Aorta (tissue), 5 donors: ENCODE measurements at regions not wholly inside any gene's neighbourhood (a gene's known extent, or its start where the extent isn't known, plus 50 kb on each side); places are given as distances from the start of the nearest gene placed in this dataset.

Source experiments
- ATAC-seq: fragments of 200-7000 bp; cut with Tn5 transposase; one replicate; pipeline ENCODE4 v1.9.1; 2022; ENCODE audit warnings: moderate library complexity; ENCODE audit not compliant: low FRiP score
- DNase-seq, 2 donors: peaks; one replicate each; pipeline ENCODE4 v3.0.0-alpha.2; 2020
- H3K27ac ChIP-seq, 2 donors: one replicate each; pipeline ENCODE4 v1.5.1; 2013; ENCODE audit warnings: low read length in 2 of 2, mild to moderate bottlenecking in 2 of 2, moderate library complexity in 2 of 2, control low read depth in 1 of 2, inconsistent platforms in 1 of 2, low read depth in 1 of 2
- H3K27me3 ChIP-seq, 2 donors: one replicate each; pipeline ENCODE4 v1.6.1; 2013; ENCODE audit warnings: control low read depth in 1 of 2, low read length in 1 of 2, mild to moderate bottlenecking in 1 of 2, moderate library complexity in 1 of 2; ENCODE audit not compliant: insufficient read depth in 2 of 2, control insufficient read depth in 1 of 2
- H3K36me3 ChIP-seq, 2 donors: one replicate each; pipeline ENCODE4 v1.6.1; 2013; ENCODE audit warnings: control low read depth in 1 of 2, low read length in 1 of 2, mild to moderate bottlenecking in 1 of 2; ENCODE audit not compliant: insufficient read depth in 2 of 2, control insufficient read depth in 1 of 2
- H3K4me1 ChIP-seq, 2 donors: one replicate each; pipeline ENCODE4 v1.6.1; 2013; ENCODE audit warnings: low read length in 2 of 2, control low read depth in 1 of 2, mild to moderate bottlenecking in 1 of 2, moderate library complexity in 1 of 2; ENCODE audit not compliant: insufficient read depth in 2 of 2, control insufficient read depth in 1 of 2
- H3K4me3 ChIP-seq, 2 donors: one replicate each; pipeline ENCODE4 v1.5.1; 2013; ENCODE audit warnings: low read length in 2 of 2, control low read depth in 1 of 2, mild to moderate bottlenecking in 1 of 2
- H3K9me3 ChIP-seq: one replicate; pipeline ENCODE4 v1.6.1; 2013; ENCODE audit warnings: mild to moderate bottlenecking, low read length; ENCODE audit not compliant: control insufficient read depth
- WGBS, 2 donors: extraction: QIAGEN DNeasy Blood & Tissue Kit; methylation state at CpG; one replicate each; pipeline ENCODE4 v1.1.7; 2013; 5-methylcytosine and 5-hydroxymethylcytosine counted together
- intact Hi-C, 2 donors: fragments of 100-400 bp; cut with DNase I; formaldehyde crosslinking; loops; one replicate each; pipeline versions ENCODE4 v1.14.2 to v1.15.0; 2022
- donor health status: healthy with polysubstance abuse.
- donor health status: Bipolar disorder and iron deficiency.
- donor health status: DM: no; HTN: no; CAD: no.
- donor health status: DM: no; HTN: no; CAD: no.
- donor health status: DM: yes; HTN: yes; CAD: no.

DNA sequence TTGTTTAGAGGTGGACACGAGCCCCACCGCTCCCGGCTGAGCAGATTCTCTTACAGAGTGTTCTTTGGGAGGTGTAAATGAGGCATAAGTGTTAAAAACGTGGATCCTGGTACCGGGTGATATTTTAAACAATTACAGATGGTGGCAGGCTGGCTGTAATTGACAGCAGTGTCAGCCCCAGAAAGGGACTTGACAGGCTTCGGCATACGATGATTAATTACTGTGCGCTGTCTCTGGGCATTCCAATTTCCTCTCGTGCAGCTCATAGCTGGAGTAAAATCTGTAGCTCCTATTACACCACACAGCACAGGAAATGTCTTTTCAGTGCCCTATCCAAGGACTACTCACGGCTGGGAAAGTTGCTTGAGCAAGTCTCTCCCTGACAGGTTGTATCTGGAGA lies 305.4 kb upstream of the IRX2 start:
- WGBS, 2 donors: 13 to 16% methylated on average over 10 of the region's 10 CpGs
- H3K4me3 ChIP-seq: no peak overlapping the region
- no peaks in the 10 kb centered on the region for H3K4me1 ChIP-seq
- no peaks in the 10 kb centered on the region for H3K36me3 ChIP-seq
- no peaks in the 10 kb centered on the region for H3K27me3 ChIP-seq
- DNase-seq (no peak), ATAC-seq (no peak)
- intact Hi-C loops: no loop called here
- H3K27ac ChIP-seq: no peak overlapping the region
- H3K9me3 ChIP-seq: peaks cover 4% of the 10 kb centered on the region

DNA sequence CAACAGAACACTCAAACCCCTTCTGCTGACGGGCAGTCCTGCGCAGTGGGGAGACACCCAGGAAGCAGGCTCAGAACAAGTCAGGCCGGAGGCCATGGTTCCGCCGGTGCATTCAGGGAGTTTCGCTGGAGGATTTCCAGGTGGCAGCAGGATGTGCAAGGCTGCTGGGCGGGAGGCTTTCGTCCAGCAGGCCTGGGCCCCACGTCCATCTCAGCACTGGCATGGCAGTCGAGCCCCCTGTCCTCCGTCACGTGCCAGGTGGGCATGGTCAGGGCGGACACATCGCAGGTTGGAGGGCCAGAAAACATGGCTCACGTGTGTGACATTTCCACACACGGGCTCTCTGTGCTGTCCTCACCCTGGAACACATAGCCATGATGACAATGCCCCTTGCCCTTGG lies 299.9 kb upstream of the IRX2 start:
- intact Hi-C loops: no loop called here
- 85 to 87% methylated on average over 16 of the region's 16 CpGs for WGBS, 2 donors

DNA sequence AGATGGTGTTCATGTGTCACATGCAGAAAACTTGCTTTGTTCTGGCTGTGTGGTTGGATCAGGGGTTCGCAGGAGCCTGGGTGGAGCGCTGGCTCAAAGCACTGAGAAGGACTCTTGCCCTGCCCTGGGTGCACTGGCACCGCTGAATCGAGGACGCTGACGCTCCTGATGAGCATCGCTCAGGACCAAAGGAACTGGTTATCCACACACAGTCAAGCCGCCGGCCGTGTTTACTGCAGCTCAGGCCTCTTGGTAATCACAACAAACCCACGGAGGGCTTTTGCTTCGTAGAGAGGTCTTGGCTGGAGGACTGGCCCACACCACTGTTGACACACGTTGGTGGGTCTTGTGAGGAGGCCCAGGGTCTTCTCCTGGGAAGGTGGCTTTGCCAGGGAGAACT lies 299.4 kb upstream of the IRX2 start:
- 79 to 85% methylated on average over 13 of the region's 13 CpGs for WGBS, 2 donors
- Histone ChIP-seq H3K27ac (no peak overlapping the region), H3K36me3 (no peaks in the 10 kb centered on the region), H3K4me1 (no peaks in the 10 kb centered on the region), H3K9me3 (no peaks in the 10 kb centered on the region), H3K4me3 (no peak overlapping the region), H3K27me3 (no peaks in the 10 kb centered on the region)
- intact Hi-C loops: no loop called here
- DNase-seq (no peak), ATAC-seq (no peak)

More for the DNA sequence above, 299.9 kb upstream of the IRX2 start:
- ATAC-seq: no peak
- Histone ChIP-seq H3K27ac (no peak overlapping the region), H3K36me3 (no peaks in the 10 kb centered on the region), H3K4me1 (no peaks in the 10 kb centered on the region), H3K9me3 (no peaks in the 10 kb centered on the region), H3K4me3 (no peak overlapping the region), H3K27me3 (no peaks in the 10 kb centered on the region)
- no peak for DNase-seq

DNA sequence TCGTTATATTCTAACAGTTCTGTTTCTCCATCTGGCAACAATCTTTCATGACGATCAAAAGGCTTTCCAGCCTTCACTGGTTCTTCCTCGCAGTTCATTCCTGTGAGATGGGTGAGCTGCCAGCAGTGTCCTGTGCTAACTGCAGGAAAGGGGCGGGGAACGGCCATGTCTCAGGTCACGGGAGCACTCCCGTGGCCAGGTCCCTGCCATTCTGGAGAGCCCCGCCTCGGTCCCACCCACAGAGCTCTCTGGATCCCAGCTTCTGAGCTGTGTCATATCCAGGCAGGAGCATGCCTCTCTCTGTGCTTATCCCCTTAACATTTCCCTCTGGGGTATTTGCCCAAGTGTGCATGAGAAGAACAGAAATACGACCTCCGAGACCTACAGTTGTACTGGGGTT lies 297.8 kb upstream of the IRX2 start:
- ATAC-seq (no peak), DNase-seq (no peak)
- no peak overlapping the region for H3K27ac ChIP-seq
- H3K4me1 ChIP-seq: no peaks in the 10 kb centered on the region
- no peaks in the 10 kb centered on the region for H3K9me3 ChIP-seq
- WGBS, 2 donors: 76 to 80% methylated on average over 11 of the region's 11 CpGs
- no peak overlapping the region for H3K4me3 ChIP-seq
- intact Hi-C loops: no loop called here
- no peaks in the 10 kb centered on the region for H3K27me3 ChIP-seq
- no peaks in the 10 kb centered on the region for H3K36me3 ChIP-seq

DNA sequence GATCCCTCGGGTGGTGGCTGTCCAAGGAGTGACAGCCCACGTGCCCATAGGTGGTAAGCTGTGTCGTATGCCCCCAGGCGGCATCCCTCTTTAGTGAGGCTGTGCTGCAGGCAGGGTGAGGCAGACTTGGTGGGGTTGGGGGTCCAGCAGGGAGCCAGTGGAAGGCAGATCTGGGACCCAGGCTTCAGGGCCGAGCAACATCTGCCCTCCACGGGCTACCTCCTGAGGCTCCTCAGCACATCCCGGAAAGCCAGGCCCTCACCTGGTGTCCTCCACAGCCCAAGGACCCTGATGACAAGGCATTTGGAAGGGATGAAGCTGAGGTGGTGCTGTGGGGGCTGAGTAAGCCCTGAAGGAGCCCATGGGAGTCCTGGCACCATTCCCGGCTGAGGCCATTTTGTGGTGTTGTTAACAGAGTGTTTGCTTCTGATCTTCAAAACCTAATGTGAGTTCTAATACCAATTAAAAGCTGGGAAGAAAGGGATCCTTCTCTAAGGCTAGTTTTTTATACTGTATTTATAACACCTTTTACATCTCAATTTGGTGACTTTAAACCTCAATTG lies 295.8 kb upstream of the IRX2 start:
- Histone ChIP-seq H3K4me3 (no peak overlapping the region), H3K4me1 (no peaks in the 10 kb centered on the region), H3K9me3 (peaks cover under 1% of the 10 kb centered on the region), H3K36me3 (no peaks in the 10 kb centered on the region), H3K27ac (no peak overlapping the region), H3K27me3 (peaks cover 0 to under 1% of the 10 kb centered on the region in 2 donors)
- DNase-seq (no peak), ATAC-seq (no peak)
- intact Hi-C loops: no loop called here
- WGBS, 2 donors: 89 to 92% methylated on average over 8 of the region's 8 CpGs

DNA sequence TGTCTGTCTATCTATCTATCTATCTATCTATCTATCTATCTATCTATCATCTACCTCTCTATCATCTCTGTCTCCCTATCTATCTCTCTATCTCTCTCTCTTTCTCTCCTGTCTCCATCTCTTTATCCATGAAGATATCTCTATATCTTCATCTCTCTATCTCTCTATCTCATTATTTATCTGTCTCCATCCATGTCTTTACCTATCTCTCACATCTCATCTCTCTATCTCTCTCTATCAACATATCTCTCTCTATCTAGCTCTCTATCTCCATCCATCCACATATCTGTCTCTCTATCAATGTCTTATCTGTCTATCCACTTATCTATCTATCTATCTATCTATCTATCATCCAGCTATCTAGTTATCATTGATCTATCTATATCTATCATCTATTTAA lies 292.1 kb upstream of the IRX2 start:
- Histone ChIP-seq H3K9me3 (peaks cover 4% of the 10 kb centered on the region), H3K4me3 (no peak overlapping the region), H3K27me3 (peaks cover 0 to 2% of the 10 kb centered on the region in 2 donors), H3K4me1 (no peaks in the 10 kb centered on the region), H3K27ac (no peak overlapping the region), H3K36me3 (no peaks in the 10 kb centered on the region)
- DNase-seq (no peak), ATAC-seq (no peak)
- intact Hi-C loops: no loop called here

DNA sequence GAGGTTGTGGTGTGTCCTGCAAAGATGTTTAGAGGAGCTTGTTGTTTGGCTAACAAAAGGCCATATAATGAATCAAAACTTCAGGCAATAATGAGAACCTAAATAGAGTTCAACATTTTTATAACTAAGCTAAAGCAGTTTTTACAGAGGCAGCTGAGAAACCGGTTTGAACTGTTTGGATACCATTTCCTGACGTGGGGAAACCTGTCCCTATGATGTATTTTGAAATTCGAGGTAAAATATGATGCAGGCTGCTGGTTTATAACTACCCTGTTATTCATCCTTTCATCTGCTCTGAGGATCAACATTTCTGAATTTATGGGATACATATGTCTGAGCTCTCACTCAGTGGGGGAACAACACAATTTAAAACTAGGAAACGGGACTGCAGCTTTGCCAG lies 289.5 kb upstream of the IRX2 start:
- Histone ChIP-seq H3K27me3 (peaks cover 0 to 2% of the 10 kb centered on the region in 2 donors), H3K27ac (no peak overlapping the region), H3K36me3 (no peaks in the 10 kb centered on the region), H3K4me3 (no peak overlapping the region), H3K4me1 (no peaks in the 10 kb centered on the region), H3K9me3 (peaks cover 4% of the 10 kb centered on the region)
- DNase-seq (no peak), ATAC-seq (no peak)
- intact Hi-C loops: no loop called here
- 4 to 19% methylated on average over 4 of the region's 4 CpGs for WGBS, 2 donors

DNA sequence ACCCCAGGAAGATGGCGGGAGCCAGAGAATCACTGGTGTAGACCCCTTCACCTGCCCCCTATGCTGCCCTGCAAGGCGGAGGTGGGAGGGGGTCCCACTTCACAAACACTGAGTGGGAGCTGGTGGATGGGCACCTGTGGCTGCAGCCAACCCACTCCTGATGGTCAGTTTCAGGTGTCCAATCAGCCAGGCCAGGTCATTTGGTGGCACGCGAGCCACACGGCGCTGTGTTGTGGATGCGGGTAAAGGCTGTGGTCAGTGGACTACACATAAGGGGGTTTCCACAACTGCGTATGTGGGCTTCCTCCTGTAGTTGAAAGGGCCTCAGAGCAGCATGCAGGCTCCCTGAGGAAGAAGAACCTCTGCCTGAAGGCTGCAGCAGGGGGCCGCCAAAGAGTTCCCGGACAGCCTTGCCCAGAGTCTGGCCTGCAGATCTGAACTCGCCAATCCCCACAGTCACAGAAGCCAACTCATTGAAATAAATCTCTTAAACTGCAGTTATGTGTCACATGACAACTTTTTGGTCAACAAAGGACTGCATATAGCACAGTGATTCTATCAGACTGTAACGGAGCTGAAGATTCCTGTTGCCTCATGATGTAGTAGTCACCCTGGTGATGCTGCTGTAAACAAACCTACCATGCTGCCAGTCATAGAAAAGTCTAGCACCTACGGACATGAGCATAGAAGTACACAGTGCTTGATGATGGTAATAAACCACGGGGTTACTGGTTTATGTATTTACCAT lies 284.7 kb upstream of the IRX2 start:
- no peaks in the 10 kb centered on the region for H3K4me1 ChIP-seq

DNA sequence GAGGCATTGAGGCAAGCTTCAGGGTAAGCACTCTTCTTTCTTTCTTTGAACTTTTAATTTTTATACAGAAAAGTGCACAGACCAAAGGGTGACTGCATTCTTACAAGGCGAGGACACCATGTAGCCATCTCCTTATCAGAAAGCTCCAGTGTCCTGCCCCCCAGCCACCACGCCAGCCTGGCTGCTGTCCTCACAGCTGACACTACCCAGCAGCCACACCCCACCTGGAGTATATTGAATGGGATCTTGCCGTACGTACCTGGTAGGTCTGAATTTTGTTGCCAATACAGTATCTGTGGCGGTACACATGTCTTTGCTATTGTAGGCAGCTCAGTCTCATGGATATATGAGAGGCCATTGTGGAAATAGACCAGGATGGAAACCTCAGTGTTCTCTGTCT lies 284.0 kb upstream of the IRX2 start:
- no peaks in the 10 kb centered on the region for H3K36me3 ChIP-seq
- WGBS, 2 donors: 85 to 86% methylated on average over 5 of the region's 5 CpGs
- no peaks in the 10 kb centered on the region for H3K9me3 ChIP-seq
- no peak overlapping the region for H3K4me3 ChIP-seq
- H3K27ac ChIP-seq: no peak overlapping the region
- no peaks in the 10 kb centered on the region for H3K27me3 ChIP-seq
- intact Hi-C loops: no loop called here
- no peak for DNase-seq
- H3K4me1 ChIP-seq: no peaks in the 10 kb centered on the region
- no peak for ATAC-seq

More for the DNA sequence above, 284.7 kb upstream of the IRX2 start:
- intact Hi-C loops: no loop called here
- Histone ChIP-seq H3K27me3 (no peaks in the 10 kb centered on the region), H3K4me3 (no peak overlapping the region), H3K36me3 (no peaks in the 10 kb centered on the region), H3K9me3 (no peaks in the 10 kb centered on the region), H3K27ac (no peak overlapping the region)
- DNase-seq (no peak), ATAC-seq (peak; percentile 33)
- WGBS, 2 donors: 74 to 76% methylated on average over 14 of the region's 14 CpGs
